ENCODE measurements at regions not wholly inside any gene's neighbourhood (a gene's known extent, or its start where the extent isn't known, plus 50 kb on each side); places are given as distances from the start of the nearest gene placed in this dataset.

- H3K9me3 ChIP-seq (ENCODE audit: control insufficient read depth, insufficient read depth, low read depth, low read length): no peaks in the 10 kb centered on the region
- CTCF ChIA-PET: no interaction called here
- no peaks in the 10 kb centered on the region for H3K4me1 ChIP-seq (ENCODE audit: control insufficient read depth, insufficient read depth, low read length)
- H3K27ac ChIP-seq (ENCODE audit: extremely low read depth, low read depth, low read length): no peak overlapping the region
- no peaks in the 10 kb centered on the region for H3K36me3 ChIP-seq (ENCODE audit: control insufficient read depth in 2 of 2, insufficient read depth in 1 of 2, low read length in 2 of 2)
- TF ChIP-seq GLI4 (tag by site-specific recombination; IDR thresholded peaks at IDR 0.05) (no peak), ZNF292 (tag by site-specific recombination; IDR thresholded peaks at IDR 0.05; ENCODE audit: borderline replicate concordance, low read depth) (no peak), ZNF416 (tag by site-specific recombination; IDR thresholded peaks at IDR 0.05) (no peak), ZNF76 (tag by site-specific recombination; IDR thresholded peaks at IDR 0.05; ENCODE audit: borderline replicate concordance, low read depth) (no peak), RBAK (tag by site-specific recombination; IDR thresholded peaks at IDR 0.05) (no peak), BCL11A (tag by site-specific recombination; IDR thresholded peaks at IDR 0.05; ENCODE audit: low read depth) (no peak), ZNF677 (tag by site-specific recombination; IDR thresholded peaks at IDR 0.05) (no peak), ZNF114 (tag by site-specific recombination; IDR thresholded peaks at IDR 0.05) (no peak), GLI2 (tag by site-specific recombination; IDR thresholded peaks at IDR 0.05; ENCODE audit: borderline replicate concordance, low read depth) (no peak), IKZF3 (tag by site-specific recombination; IDR thresholded peaks at IDR 0.05) (no peak), ZNF518A (tag by site-specific recombination; conservative IDR thresholded peaks at IDR 0.05; ENCODE audit: low read depth) (no peak), ZNF350 (tag by site-specific recombination; IDR thresholded peaks at IDR 0.05) (no peak), ZNF639 (tag by site-specific recombination; IDR thresholded peaks at IDR 0.05) (no peak), ZNF2 (tag by site-specific recombination; IDR thresholded peaks at IDR 0.05) (no peak), ZSCAN16 (tag by site-specific recombination; IDR thresholded peaks at IDR 0.05) (no peak), OVOL3 (tag by site-specific recombination; IDR thresholded peaks at IDR 0.05) (no peak), WT1 (tag by site-specific recombination; IDR thresholded peaks at IDR 0.05) (no peak), ZNF140 (tag by site-specific recombination; IDR thresholded peaks at IDR 0.05) (no peak)
- POLR2A ChIA-PET: no interaction called here
- no peak overlapping the region for H3K4me3 ChIP-seq (ENCODE audit: low read depth, low read length)
These were observed 223.4 kb downstream of the HS3ST3A1 start for GRCh38 chr17:13378361-13378760.

DNA sequence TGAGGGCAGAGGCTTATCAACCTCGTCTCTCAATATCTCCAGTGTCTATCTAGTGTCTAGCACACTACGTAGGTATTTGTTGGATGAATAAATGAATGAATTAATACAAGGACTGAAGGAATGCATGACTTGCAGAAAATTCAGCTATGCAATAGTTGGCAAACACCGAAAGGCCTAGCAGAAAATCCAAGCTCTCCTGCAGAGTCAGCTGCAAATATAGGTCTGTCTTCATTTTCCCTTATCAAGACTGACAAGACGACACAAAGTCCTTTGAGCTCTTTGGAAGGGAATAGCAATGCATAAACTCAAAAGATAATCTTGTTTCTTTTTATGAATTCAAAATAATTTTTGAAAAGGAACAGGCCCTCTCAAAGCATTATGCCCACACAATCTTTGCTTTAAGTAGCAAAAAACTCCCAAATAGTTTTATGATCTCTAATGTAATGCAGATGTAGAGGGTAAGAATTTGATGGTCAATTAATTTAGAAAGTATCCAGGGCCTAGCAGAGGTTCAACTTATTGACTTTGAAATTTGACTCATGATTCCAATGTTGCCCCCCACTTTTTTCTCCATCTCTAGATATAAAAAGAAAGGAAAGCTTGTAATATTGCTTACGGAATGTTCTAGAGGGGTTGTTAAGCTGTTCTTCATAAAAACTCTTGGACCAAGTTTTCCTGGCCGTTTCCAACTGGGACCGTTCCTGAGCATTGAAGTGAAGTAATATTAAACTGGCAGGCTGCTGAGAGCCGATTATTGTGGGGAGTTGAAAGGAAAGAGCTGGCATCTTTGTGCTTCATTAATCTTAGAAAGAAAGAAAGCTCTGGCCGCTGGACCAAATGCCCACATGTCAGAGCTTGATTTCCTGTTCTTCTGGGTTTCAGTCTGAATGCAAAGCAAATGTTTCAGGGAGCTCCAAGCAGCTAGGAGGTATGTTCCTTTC lies 227.3 kb downstream of the HS3ST3A1 start:
- ChIA-PET CTCF (interaction anchor here (0.6 to 0.8 kb wide), 3 partner anchors 39 to 1552 kb away, joined by 3 read pairs; no protein-coding TSS in a partner anchor), POLR2A (no interaction called here)
- Histone ChIP-seq H3K4me3 (ENCODE audit: low read depth, low read length) (no peak overlapping the region), H3K27ac (ENCODE audit: extremely low read depth, low read depth, low read length) (no peak overlapping the region), H3K36me3 (ENCODE audit: control insufficient read depth in 2 of 2, insufficient read depth in 1 of 2, low read length in 2 of 2) (no peaks in the 10 kb centered on the region), H3K4me1 (ENCODE audit: control insufficient read depth, insufficient read depth, low read length) (no peaks in the 10 kb centered on the region), H3K9me3 (ENCODE audit: control insufficient read depth, insufficient read depth, low read depth, low read length) (no peaks in the 10 kb centered on the region)
- TF ChIP-seq ZNF830 (tag by site-specific recombination; IDR thresholded peaks at IDR 0.05; ENCODE audit: low read depth): no peak
- TF ChIP-seq ZNF404 (tag by site-specific recombination; IDR thresholded peaks at IDR 0.05): no peak
- TF ChIP-seq ZNF670 (tag by site-specific recombination; IDR thresholded peaks at IDR 0.05; ENCODE audit: low read depth): no peak
- no peak for TF ChIP-seq SCRT2 (tag by site-specific recombination; IDR thresholded peaks at IDR 0.05)
